GM23248 (cell line): ENCODE measurements at regions not wholly inside any gene's neighbourhood (a gene's known extent, or its start where the extent isn't known, plus 50 kb on each side); places are given as distances from the start of the nearest gene placed in this dataset.

Experiments
- DNase-seq: peaks from one replicate; pipeline ENCODE4 v3.0.0-alpha.2; 2015
- H2AFZ ChIP-seq: fragments of 200-600 bp; sonication (generic); 2 replicates; pipeline ENCODE4 v1.6.1; 2016; ENCODE audit warnings: antibody characterized with exemption
- H3F3A ChIP-seq: fragments of 200-600 bp; sonication (generic); 2 replicates; pipeline ENCODE4 v1.6.1; 2016; ENCODE audit warnings: mild to moderate bottlenecking, antibody characterized with exemption, mixed run types; ENCODE audit not compliant: insufficient read depth
- H3K27ac ChIP-seq: fragments of 200-600 bp; sonication (generic); 2 replicates; pipeline ENCODE4 v1.5.1; 2016; ENCODE audit warnings: mild to moderate bottlenecking
- H3K27me3 ChIP-seq: fragments of 200-600 bp; sonication (generic); replicated peaks from 2 replicates; pipeline ENCODE4 v1.6.1; 2016; ENCODE audit warnings: mild to moderate bottlenecking; ENCODE audit not compliant: insufficient read depth
- H3K36me3 ChIP-seq: fragments of 200-600 bp; sonication (generic); 2 replicates; pipeline ENCODE4 v1.6.1; 2016; ENCODE audit warnings: low read depth, mild to moderate bottlenecking
- H3K4me1 ChIP-seq: fragments of 200-600 bp; sonication (generic); 2 replicates; pipeline ENCODE4 v1.6.1; 2016; ENCODE audit warnings: mild to moderate bottlenecking; ENCODE audit not compliant: insufficient read depth
- H3K4me2 ChIP-seq: fragments of 200-600 bp; sonication (generic); one replicate; pipeline ENCODE4 v1.6.1; 2016; ENCODE audit warnings: mild to moderate bottlenecking; ENCODE audit not compliant: unreplicated experiment
- H3K4me3 ChIP-seq: fragments of 200-600 bp; sonication (generic); 2 replicates; pipeline ENCODE4 v1.5.1; 2016; ENCODE audit warnings: mild to moderate bottlenecking
- H3K79me2 ChIP-seq: fragments of 200-600 bp; sonication (generic); 2 replicates; pipeline ENCODE4 v1.6.1; 2016; ENCODE audit warnings: mild to moderate bottlenecking; ENCODE audit not compliant: insufficient read depth
- H3K9ac ChIP-seq: fragments of 200-600 bp; sonication (generic); 2 replicates; pipeline ENCODE4 v1.6.1; 2016; ENCODE audit warnings: mild to moderate bottlenecking
- H3K9me2 ChIP-seq: fragments of 200-600 bp; sonication (generic); 2 replicates; pipeline ENCODE4 v1.6.1; 2016; ENCODE audit warnings: mixed run types, mild to moderate bottlenecking, moderate library complexity; ENCODE audit not compliant: insufficient read depth
- H3K9me3 ChIP-seq: fragments of 200-600 bp; sonication (generic); one replicate; pipeline ENCODE4 v1.6.1; 2017; ENCODE audit warnings: low read depth
- H4K20me1 ChIP-seq: fragments of 200-600 bp; sonication (generic); 2 replicates; pipeline ENCODE4 v1.6.0; 2016; ENCODE audit not compliant: insufficient read depth
- EZH2 ChIP-seq: fragments of 200-600 bp; sonication (generic); IDR thresholded peaks from 2 replicates; pipeline ENCODE4 v1.6.1; 2018; ENCODE audit warnings: antibody characterized with exemption, mild to moderate bottlenecking; ENCODE audit not compliant: insufficient read depth, poor library complexity, severe bottlenecking
- EZH2phosphoT487 ChIP-seq: fragments of 200-600 bp; sonication (generic); IDR thresholded peaks from 2 replicates; pipeline ENCODE4 v1.6.1; 2018; ENCODE audit warnings: antibody characterized with exemption, moderate library complexity, mild to moderate bottlenecking, low read depth; ENCODE audit not compliant: insufficient read depth
- WGBS, 2 experiments: methylation state at CpG; one replicate each; pipeline ENCODE4 v1.1.6; 2015 to 2017; ENCODE audit warnings: low lambda C conversion rate in 2 of 2, low coverage in 1 of 2; ENCODE audit errors: missing lambda C conversion rate in 2 of 2; 5-methylcytosine and 5-hydroxymethylcytosine counted together
- in situ Hi-C: fragments of 300-500 bp; cut with MboI; formaldehyde crosslinking; loops from 2 replicates; pipeline ENCODE4 v1.15.0; 2020

DNA sequence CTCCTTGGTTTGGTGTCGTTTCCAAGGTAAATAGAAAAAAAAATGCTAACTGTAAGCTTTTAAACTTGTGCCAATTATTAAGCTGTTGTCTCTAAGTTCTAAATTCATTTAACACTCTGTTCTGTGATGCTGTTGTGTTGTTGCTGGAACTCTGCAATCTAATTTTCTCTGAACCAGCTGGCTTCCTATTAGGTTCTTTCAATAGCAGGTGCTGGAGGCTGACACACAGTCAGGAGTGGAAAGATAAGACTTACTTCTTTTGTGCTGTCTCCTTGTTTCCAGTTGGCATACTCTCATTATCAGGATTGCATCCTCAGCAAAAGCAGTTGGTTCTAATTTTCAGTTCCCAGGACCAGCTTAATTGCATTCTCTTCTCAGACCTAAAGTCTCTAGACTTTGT lies 1252.6 kb upstream of the NUDT12 start:
- no peaks in the 10 kb centered on the region for H3K27me3 ChIP-seq
- H3K9ac ChIP-seq, result no peak overlapping the region
- no peaks in the 10 kb centered on the region for H3K9me3 ChIP-seq
- no peaks in the 10 kb centered on the region for H4K20me1 ChIP-seq
- H3K9me2 ChIP-seq, result no peaks in the 10 kb centered on the region
- TF ChIP-seq EZH2, result no peak
- no peak for TF ChIP-seq EZH2phosphoT487
- no peak overlapping the region for H3K4me3 ChIP-seq
- H3F3A ChIP-seq, result no peaks in the 10 kb centered on the region
- no peaks in the 10 kb centered on the region for H3K4me1 ChIP-seq
- H3K79me2 ChIP-seq, result no peaks in the 10 kb centered on the region
- H3K4me2 ChIP-seq, result no peak overlapping the region
- no peak overlapping the region for H3K27ac ChIP-seq
- H2AFZ ChIP-seq, result no peak overlapping the region
- DNase-seq, result no peak
- H3K36me3 ChIP-seq, result no peaks in the 10 kb centered on the region
- 0 to 2% methylated on average over 1 of the region's 1 CpG for WGBS, 2 experiments
- in situ Hi-C loops, result no loop called here

DNA sequence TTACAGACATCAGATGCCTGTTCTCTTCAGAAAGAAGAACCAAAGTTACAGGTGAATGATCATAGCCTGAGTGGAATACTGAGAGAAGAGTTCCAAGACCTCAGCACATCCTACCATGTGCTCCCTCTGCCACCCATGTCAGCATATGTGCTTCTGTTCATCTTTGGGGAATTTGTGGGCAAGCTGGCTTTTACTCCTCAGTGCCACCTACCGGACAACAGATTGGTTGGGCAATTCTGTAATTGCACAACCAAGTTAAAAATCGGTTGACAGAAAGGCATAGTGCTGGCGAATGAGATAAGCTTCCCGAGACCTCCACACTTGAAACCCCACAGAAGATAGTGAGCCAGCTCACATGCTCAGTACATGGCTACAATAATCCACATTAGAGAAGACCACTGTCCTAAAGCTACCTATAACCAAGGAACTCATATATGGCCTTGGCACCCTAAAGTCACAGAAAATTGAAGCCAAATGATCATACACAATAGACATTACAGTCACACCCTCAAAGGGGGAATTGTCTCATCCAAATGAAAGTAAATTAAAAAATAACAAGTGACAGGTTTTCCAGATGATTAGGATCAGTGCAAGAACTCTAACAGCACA lies 1238.0 kb upstream of the NUDT12 start:
- H4K20me1 ChIP-seq, result no peaks in the 10 kb centered on the region
- 31 to 35% methylated on average over 4 of the region's 4 CpGs for WGBS, 2 experiments

GRCh38 chr5:104793755-104794080 lies 1231.1 kb upstream of the NUDT12 start:
- Histone ChIP-seq H4K20me1 (no peaks in the 10 kb centered on the region), H3K9me2 (no peaks in the 10 kb centered on the region), H3K4me1 (no peaks in the 10 kb centered on the region), H3K79me2 (no peaks in the 10 kb centered on the region), H3K4me2 (no peak overlapping the region), H2AFZ (no peak overlapping the region), H3K4me3 (no peak overlapping the region), H3K9me3 (peaks cover 4% of the 10 kb centered on the region), H3K27ac (no peak overlapping the region), H3K36me3 (no peaks in the 10 kb centered on the region), H3K9ac (no peak overlapping the region), H3F3A (no peaks in the 10 kb centered on the region), H3K27me3 (no peaks in the 10 kb centered on the region)
- TF ChIP-seq EZH2 (no peak), EZH2phosphoT487 (no peak)
- in situ Hi-C loops, result no loop called here
- no peak for DNase-seq

More for the DNA sequence above, 1238.0 kb upstream of the NUDT12 start:
- no peak overlapping the region for H3K4me2 ChIP-seq
- in situ Hi-C loops, result no loop called here
- no peak overlapping the region for H3K9ac ChIP-seq
- no peaks in the 10 kb centered on the region for H3K36me3 ChIP-seq
- no peak overlapping the region for H3K27ac ChIP-seq
- H3K4me3 ChIP-seq, result no peak overlapping the region
- no peaks in the 10 kb centered on the region for H3K9me2 ChIP-seq
- H3K4me1 ChIP-seq, result no peaks in the 10 kb centered on the region
- no peaks in the 10 kb centered on the region for H3F3A ChIP-seq
- TF ChIP-seq EZH2phosphoT487, result no peak
- no peak for TF ChIP-seq EZH2
- H2AFZ ChIP-seq, result no peak overlapping the region
- no peaks in the 10 kb centered on the region for H3K27me3 ChIP-seq
- H3K9me3 ChIP-seq, result no peaks in the 10 kb centered on the region
- no peak for DNase-seq
- no peaks in the 10 kb centered on the region for H3K79me2 ChIP-seq

DNA sequence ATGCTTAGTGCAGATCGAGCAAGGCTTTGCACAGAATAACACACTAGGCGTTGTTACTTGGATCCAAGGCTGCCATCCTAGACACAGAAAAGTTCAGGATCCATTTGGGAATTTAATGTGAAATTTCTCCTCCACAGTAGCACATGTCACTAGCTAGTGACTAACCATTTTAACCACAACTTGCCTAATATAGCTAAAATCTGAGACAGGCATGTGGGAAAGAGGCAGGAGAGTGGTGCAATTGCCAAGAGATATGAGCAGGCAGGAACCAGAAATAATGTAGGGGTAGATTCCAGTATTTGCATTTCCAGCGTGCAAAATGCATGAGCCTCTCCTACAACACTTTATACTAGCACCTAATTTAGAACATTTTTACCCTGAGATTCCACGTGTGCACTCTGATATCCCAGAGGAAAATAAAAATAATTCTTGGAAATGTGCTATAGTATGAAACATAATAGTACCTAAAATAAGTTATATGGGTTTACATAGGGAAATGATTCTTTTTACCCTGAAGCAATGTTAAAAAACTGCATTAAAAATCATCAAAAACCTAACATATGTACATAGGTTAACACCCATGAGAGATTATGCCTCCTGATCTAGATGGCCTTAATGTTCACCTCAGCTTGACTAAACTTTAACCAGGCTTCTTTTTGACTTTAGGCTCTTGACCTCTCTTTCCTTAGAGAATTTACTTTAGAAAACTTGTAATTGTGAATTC lies 1230.6 kb upstream of the NUDT12 start:
- Histone ChIP-seq H3K27ac (no peak overlapping the region), H3K4me1 (no peaks in the 10 kb centered on the region), H3K4me3 (no peak overlapping the region), H3K9me2 (no peaks in the 10 kb centered on the region), H3K4me2 (no peak overlapping the region), H3K9ac (no peak overlapping the region), H3K79me2 (no peaks in the 10 kb centered on the region), H3F3A (no peaks in the 10 kb centered on the region), H4K20me1 (no peaks in the 10 kb centered on the region), H3K9me3 (peaks cover 4% of the 10 kb centered on the region), H2AFZ (no peak overlapping the region), H3K27me3 (no peaks in the 10 kb centered on the region), H3K36me3 (no peaks in the 10 kb centered on the region)
- in situ Hi-C loops, result no loop called here
- DNase-seq, result no peak
- TF ChIP-seq EZH2 (no peak), EZH2phosphoT487 (no peak)
- WGBS, 2 experiments, result 21 to 22% methylated on average over 4 of the region's 4 CpGs

- Histone ChIP-seq H3K4me2 (no peak overlapping the region), H3K79me2 (no peaks in the 10 kb centered on the region), H3K36me3 (no peaks in the 10 kb centered on the region), H3K4me3 (no peak overlapping the region), H3F3A (no peaks in the 10 kb centered on the region), H3K9me2 (no peaks in the 10 kb centered on the region), H3K27ac (no peak overlapping the region), H2AFZ (no peak overlapping the region), H3K27me3 (no peaks in the 10 kb centered on the region), H4K20me1 (no peaks in the 10 kb centered on the region), H3K9ac (no peak overlapping the region), H3K4me1 (no peaks in the 10 kb centered on the region), H3K9me3 (peaks cover 4% of the 10 kb centered on the region)
- 0% methylated on average over 1 of the region's 1 CpG for WGBS, 2 experiments
- TF ChIP-seq EZH2phosphoT487, result no peak
- no peak for TF ChIP-seq EZH2
- DNase-seq, result no peak
- in situ Hi-C loops, result no loop called here
Measured at GRCh38 chr5:104789366-104789765, 1226.8 kb upstream of the NUDT12 start.
